Left lobe of liver (tissue), 2 donors: ENCODE measurements at regions not wholly inside any gene's neighbourhood (a gene's known extent, or its start where the extent isn't known, plus 50 kb on each side); places are given as distances from the start of the nearest gene placed in this dataset.
"Not testable (repeated sequence)": the region's sequence is repeated elsewhere in the genome, so short reads cannot be mapped to it uniquely, and the experiment has no call there.

Experiments used
- ATAC-seq: fragments of 200-7000 bp; cut with Tn5 transposase; one replicate; pipeline ENCODE4 v1.9.1; 2020; ENCODE audit warnings: mild to moderate bottlenecking, moderate library complexity
- DNase-seq: peaks from one replicate; pipeline ENCODE4 v3.0.0-alpha.2; 2020; ENCODE audit warnings: low spot score
- donor health status: DM: no; HTN: no; CAD: no; lungs with moderate emphysema.
- donor health status: DM: no; HTN: yes; CAD: no.

DNA sequence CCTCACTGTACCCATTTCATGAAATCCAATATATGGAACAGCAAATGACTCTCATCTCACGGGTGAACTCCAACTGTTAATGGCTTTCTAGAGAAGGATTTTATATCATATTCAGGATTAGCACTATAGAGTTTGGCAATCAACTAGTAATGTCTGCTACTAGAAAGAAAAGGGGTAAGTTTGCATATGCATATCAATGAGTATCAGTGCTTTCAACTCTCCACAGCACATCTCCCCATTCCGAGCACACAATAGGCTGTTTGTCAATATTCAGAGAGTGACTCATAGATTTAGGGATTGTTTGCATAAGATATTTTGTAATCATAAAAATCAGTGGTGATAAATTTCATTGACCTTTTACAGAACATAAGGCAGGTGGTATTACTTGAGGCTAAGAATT, 163.2 kb upstream of the LMCD1 start:
- ATAC-seq = no peak
- DNase-seq = no peak

DNA sequence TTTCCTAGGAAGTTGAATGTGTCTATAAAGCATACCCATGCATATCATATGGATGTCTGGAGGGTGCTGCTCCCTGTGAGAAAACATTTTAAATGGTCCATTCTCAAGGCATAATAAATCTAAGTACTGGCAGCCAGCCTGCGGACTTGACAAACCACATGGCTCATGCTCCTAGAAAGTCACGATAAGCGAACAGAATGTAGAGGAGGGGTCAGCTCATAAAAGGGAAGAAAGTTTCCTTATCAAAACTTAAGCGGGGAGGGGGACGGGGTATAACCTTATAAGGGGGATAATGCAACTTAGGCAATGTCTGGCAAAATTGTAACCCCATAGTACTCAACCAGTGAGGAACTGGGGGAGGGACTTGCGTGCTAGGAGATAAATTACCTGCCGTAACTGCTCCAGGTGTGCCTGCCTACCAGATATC, 159.8 kb upstream of the LMCD1 start:
- ATAC-seq (no peak), DNase-seq (no peak)

DNA sequence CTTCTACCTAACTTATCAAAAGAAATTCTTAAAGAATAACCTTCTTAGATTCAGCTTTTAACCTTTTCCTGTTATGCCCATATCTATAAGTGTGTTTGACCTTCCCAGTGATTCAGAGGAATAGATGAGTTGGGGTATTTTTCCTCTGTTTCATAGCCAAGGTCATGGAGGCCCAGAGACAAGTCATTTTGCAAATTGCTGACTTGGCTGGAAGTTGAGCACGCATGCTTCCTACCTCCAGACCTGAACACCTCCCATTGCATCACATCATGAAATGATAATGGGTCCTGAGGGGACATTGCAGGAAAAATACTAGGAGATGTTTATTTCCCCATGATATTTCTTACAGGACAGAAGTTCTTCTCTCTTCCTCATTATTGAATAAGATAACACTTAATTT, 158.6 kb upstream of the LMCD1 start:
- DNase-seq = no peak
- no peak for ATAC-seq

DNA sequence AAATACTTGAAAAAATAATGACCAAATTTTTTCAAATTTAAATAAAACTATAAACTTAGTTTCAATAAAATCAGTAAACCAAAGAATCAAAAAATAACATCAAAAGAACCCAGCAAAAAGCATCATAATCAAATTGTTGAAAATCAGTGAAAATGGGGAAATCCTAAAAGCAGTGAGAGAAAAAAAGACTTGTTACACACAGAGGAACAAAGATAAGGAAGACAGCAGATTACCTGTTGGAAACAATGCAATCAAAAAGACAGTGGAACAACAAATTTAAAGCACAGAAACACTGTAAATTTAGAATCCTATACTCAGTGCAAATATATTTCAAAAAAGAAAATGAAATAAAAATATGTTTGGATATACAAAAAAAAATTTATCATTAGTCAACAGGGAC, 156.2 kb upstream of the LMCD1 start:
- DNase-seq (no peak), ATAC-seq (no peak)

DNA sequence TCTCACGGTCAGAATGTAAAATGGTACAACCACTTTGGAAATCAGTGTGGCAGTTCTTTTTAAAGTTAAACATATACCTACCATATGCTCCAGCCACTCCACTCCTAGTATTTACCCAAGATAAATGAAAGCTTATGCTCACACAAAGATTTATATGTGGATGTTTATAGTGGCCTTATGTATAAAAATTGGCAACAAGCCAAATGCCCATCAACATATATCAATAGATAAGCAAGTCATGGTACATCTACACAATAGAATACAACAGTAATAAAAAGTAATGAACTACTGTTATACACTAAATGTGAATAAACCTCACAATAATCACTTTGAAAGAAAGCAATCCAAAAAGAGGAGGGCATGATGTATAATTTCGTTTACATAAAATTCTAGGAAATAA, 153.5 kb upstream of the LMCD1 start:
- DNase-seq (no peak), ATAC-seq (no peak)

DNA sequence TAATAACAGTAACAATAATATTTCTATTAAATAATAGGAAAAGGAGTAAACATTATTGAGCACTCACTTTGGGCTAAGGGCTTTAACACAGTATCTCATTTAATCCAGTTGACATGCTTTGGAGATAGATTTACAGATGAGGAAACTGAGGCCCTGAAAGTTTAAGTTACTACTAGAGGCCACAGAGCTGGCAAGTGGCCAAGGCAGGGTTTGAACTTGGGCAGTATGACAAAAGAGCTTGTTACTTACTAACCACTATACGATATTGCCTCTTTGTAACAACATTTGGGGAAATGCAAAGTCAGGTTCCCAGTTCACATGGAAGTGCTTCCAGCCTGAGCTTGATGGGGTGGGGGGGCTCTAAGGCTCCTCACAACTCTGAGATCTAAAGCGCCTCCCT, 149.1 kb upstream of the LMCD1 start:
- no peak for DNase-seq
- no peak for ATAC-seq

DNA sequence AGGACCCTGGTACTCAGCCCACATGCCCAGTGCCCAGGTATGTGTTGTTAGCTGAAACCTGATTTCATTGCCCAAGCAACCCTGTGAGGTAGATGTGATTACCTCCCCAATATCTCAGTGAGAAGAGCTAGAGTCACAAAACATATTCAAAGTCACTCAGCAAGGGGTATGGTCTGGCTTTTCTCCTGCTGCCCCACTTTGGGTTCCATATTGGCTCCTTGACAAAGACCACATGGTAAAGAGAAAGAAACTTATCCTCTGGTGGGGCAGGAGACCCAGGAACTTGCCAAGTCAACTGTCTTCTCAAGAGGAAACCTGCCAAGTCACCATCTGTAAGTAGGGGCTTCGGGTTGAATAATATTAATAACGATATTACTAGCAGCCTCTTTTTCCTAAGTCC, 148.3 kb upstream of the LMCD1 start:
- DNase-seq (no peak), ATAC-seq (no peak)

DNA sequence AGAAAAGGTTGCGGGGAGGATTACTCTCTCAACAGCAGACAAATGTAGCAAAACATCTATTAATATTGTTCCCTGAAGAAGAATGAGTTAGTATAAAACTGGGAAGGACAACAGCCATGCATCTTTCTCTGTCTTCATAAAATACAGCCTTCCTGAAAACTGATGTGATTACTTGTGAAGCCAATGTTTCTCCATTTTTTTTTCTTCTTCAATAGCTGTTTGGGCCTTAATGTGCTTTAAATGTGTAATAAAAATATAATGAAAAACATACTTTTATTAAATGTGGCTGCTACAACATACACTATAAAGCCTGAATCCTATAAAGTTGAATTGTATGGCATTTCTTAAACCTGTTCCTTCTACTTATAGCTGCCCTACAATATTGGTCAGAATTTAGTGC, 146.3 kb upstream of the LMCD1 start:
- no peak for ATAC-seq

DNA sequence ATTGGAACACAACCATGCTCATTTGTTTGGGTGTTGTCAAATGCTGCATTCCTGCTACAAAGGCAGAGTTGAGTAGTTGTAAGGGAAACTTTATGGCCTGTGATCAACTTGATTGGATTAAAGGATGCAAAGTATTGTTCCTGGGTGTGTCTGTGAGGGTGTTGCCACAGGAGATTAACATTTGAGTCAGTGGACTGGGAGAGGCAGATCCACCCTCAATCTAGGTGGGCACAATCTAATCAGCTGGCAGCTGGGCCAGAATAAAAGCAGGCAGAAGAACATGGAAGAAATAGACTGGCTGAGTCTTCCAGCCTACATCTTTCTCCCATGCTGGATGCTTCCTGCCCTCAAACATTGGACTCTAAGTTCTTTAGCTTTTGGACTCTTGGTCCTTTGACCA, 145.6 kb upstream of the LMCD1 start:
- DNase-seq, ATAC-seq: not testable (repeated sequence)

More for the DNA sequence above, 146.3 kb upstream of the LMCD1 start:
- no peak for DNase-seq

DNA sequence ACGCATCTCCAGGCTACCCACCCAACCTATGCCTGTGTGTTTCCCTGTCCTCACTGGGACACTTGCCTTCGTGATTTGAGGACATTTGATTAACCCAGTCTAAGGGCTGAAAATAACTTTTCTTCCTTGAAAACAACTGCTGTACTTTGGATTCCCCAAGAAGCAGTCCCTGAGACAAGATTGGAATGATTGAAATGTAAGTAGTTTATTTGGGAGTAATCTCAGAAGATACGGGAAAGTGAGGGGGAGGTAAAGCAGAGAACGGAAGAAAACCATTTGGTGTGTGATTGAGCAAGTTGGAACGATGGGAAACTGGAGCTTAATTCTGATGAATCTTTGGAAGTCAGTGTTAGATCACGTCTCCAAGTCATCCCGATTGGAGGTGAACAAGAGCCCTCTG, 143.8 kb upstream of the LMCD1 start:
- ATAC-seq (no peak), DNase-seq (no peak)

DNA sequence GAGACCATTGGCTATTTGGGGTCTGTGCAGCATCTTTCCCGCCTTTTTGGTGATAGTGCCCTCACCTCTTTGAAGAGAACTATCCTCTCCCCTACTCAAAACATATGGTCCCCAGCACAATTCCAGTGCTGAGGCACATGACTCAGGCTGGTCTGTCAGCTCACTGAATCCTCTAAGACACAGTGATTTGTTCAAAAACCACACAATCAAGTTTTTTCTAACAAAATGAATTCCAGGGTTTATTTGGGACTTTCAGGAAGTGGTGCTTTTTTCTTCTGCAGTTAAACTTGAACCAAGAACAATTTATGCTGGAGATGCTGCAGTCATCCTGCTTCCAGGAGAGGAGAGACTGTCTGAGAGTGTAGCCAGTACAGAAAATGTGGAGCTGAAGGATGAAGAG, 142.5 kb upstream of the LMCD1 start:
- no peak for DNase-seq
- ATAC-seq = no peak

DNA sequence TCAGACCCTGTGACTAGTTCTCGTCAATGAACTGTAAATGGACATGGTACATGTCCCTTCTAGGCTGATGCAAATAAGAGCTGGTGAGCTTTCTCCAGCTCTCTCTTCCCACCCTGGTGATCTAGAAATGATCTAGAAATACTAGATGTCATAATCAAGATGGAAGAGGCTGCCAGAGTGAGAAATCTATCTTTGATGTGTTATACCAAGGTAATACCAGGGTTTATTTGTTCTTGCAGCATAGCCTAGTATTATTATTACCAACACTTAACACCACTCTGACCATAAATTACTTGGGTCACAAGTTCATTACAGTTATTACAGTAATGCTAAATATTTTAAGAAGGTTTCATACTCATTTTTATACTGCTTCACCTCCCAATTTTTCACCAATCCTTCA, 138.4 kb upstream of the LMCD1 start:
- DNase-seq (no peak), ATAC-seq (no peak)

DNA sequence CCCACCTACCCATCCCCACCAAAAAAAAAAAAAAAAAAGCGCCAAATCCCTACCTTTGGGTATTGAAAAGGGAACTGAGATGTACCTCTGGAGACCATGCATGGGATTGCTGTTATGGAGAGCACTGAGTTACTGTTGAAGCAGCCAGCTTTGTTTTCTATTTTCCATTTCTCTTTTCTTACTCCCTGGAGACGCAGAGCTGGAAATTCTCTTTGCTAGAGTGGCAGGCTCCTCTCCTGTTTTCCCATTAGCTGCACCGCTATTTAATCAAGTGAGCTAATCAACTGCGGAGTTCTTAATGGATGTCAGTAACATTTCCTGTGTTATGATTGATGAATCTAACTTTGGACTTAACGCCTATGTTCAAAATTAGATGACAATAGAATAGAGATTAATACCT, 136.1 kb upstream of the LMCD1 start:
- DNase-seq (no peak), ATAC-seq (no peak)

DNA sequence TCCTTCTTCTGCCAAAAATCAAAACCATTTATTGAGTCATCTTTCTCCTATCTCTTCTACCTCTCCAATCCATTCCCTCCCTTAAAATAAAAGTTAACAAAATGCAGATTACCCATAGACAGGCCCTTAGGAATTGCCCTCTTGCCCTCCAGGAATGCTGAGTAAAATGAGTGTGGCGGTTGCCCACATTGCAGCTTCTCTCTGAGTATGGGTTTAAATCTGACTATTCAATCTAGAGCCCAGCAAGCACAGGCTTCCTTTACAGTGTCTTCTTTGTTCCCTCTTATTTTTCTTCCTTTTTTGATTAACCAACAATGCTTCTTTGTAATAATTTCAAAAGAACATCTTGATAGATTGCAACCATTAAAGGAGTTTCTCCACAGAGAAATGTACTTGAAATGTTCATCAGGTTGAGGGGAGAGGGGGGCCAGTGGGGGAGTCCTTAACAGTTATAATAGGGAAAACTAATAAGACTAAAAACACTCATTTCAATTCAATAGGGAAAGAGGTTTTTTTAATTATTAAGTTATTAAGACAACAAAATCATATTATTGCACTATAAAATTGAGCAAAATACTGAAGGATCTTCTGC, 135.3 kb upstream of the LMCD1 start:
- ATAC-seq (no peak), DNase-seq (no peak)

DNA sequence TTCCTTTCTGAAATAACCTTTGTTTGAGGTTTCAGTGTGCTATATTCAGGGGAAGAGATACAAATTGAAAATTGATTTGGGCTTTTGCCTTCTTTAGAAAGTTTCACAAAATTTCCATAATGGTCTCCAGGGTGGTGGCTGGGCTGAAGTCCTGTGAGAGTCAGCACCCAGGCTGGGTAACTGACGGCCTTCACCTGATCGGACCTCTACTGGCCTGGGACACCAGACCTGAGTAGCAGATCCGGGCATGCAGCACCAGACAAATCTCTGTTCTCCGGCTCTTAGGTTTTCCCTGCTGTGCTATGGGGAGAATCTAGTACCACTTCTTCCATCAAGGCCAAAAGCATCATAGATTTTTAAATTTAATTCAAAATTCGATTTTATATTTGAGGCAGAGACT, 133.0 kb upstream of the LMCD1 start:
- no peak for ATAC-seq
- no peak for DNase-seq

DNA sequence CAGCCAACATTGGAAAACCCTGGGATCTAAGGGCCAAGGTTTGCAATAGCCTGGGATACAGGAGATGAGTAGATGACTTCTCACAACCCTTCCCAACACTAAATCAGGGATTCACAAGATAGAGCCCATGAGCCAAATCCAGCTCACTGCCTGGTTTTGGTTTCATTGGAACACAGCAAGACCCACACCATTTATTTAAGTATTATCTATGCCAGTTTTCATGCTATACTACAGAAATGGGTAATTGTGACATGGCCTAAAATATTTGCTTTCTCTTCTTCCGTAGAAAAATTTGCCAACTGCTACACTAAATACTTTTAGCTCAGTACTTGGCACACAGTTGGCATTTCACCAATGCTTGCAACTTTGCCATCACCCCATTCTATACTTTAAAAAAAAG, 132.0 kb upstream of the LMCD1 start:
- ATAC-seq (no peak), DNase-seq (no peak)

DNA sequence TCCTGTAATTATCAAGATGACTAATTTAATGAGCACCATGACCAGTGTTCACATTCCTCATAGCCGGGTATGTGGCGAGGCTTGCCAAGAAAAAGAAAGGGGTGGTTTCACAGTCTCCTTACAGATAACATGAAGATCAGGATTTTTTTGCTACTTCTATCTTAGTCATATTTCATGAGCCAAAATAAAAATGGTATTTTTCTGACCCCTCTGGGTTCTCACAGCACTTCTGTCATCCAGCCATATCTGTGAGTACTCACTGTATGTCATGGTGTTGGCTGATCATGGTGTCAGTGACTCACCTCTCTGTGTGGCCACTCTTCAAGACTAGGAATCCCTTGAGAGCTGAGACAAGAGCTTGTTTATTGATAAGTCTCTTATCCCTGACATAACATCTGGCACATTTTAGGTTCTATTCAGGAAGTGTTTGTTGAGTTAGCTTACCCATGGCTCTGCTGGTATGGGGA, 130.5 kb upstream of the LMCD1 start:
- no peak for ATAC-seq
- no peak for DNase-seq

DNA sequence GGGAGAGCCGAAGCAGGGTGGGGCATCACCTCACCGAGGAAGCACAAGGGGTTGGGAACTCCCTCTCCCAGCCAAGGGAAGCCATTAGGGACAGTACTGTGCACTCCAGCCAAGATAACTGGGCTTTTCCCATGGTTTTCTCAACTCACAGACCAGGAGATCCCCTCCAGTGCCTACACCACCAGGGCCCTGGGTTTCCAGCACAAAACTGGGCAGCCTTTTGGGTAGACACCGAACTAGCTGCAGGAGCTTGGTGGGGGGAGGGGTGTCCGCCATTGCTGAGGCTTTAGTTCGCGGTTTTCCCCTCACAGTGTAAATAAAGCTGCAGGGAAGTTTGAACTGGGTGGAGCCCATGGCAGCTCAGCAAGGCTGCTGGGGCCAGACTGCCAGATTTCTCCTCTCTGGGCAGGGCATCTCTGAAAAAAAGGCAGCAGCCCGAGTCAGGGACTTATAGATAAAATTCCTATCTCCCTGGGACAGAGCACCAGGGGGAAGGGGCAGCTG, 129.6 kb upstream of the LMCD1 start:
- ATAC-seq = no peak
- no peak for DNase-seq

DNA sequence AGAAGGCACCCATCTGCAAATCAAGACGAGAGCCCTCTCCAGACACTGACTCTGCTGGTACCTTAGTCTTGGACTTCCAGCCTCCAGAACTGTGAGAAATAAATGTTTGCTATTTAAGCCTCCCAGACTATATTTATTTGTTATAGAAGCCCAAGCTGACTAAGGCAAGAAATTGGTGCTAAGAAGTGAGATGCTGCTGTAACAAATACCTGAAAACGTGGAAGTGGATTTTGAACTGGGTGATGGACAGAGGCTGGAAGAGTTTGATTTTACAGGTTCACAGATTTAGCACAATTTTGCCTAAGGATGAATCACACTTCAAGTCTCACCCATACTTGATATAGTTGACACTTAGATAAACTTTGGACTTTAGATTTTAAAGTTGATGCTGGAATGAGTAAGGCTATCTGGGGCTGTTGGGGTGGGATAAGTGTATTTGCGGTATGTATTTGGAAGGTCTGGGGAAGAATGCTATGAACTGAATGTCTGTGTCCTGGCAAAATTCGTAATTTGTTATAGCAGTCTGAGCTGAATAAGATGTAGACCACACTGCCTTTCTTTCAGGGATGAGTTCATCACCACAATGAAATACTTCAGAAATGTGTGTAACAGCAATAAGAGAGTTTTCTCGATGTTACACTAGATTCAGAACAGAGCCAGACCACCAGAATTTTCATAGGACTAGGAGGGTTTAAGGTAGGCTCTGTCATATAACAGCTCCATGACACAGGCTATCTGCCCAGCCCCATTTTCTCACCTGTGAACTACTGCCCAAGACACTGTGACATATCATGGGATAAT, 120.5 kb upstream of the LMCD1 start:
- DNase-seq = no peak

DNA sequence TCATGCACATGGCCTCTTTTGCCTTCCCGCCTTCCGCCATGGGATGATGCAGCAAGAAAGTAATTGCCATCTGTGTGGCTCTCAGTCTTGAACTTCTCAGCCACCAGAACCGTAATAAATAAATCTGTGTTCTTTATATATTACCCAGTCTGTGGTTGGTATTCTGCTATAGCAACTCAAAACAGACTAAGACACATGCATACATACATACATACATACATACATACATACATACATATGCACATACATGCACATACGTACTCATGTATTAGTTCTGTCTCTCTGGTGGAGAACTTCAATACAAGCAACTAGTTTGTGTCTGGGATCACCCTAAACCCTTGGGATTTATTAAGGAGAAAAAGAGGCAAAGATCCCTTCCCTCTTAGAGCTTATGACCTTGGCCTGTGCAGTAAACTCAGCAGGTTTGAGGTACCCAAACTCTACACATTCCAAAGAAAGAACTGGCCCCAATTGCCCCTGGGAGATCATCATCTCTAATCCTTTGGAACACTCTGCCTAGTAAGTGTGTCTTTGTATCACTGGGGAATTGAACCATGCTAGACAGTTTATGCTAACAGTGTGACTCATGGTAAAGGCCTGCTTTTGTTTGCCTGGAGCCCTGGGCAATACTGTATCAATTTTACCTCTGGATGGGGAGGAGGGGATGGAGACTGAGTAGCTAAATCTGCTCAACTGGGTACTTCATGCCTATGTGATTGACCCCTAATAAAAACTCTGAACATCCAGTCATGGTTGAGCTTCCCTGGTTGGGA, 115.6 kb upstream of the LMCD1 start:
- ATAC-seq = no peak
- no peak for DNase-seq

More for the DNA sequence above, 120.5 kb upstream of the LMCD1 start:
- ATAC-seq = no peak

DNA sequence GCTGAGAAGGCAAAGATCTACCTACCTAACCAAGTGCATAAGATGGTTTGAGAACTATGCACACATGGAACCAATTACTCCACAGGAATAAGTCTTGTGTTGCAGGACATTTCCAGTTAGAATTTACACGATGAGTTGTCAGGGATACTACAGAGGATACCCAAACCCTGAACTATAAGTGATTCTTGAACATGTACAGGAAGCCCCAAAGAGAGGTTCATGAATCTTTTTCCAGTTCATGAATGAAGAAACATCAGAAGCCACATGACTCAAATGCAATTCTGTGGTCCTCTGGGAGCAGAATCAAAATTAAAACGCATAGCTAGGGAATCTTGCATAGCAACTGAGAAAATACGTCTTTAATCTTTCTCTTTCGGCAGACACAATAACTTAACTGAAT, 114.1 kb upstream of the LMCD1 start:
- DNase-seq (no peak), ATAC-seq (no peak)

DNA sequence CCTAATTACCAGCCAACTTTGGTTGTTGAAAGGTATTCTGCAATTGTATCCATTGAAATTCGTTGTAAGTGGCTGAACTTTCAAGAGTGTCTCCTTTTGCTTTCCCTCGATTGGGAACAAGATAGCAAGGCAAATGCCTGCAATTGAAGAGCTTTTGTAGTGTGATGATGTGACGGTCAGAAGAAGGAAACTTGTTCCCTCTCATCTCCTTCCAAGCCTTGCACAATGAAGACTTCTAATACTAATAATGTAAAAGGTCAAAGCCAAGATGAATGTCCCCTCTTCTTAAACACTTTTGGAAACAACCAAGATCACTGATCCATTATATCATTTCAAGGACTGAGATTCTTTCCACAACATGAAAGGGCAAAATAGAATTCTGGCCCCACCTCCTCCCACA, 101.9 kb upstream of the LMCD1 start:
- ATAC-seq = no peak
- DNase-seq = no peak
